ENCODE measurements at regions not wholly inside any gene's neighbourhood (a gene's known extent, or its start where the extent isn't known, plus 50 kb on each side); places are given as distances from the start of the nearest gene placed in this dataset.

DNA sequence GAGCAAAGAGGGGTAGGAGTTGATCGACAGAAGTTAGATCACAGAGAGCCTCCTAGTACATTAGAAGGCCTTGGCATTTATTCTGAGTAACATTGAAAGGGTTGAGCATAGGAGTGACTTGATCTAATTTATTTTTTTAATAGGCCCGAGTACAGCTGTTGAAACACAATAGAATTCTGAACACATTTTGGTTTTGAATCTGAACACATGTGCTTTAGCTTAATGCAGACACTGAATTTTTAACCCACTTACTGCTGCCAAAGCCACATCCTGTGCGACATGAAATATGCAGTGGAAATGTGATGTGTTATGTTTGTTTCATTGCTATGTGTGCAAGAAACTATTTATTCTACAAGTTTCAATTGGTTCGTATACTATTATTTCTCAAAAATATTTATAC lies 1505.9 kb downstream of the PCDH9 start:
- Histone ChIP-seq H3K27ac (ENCODE audit: low read depth, low read length) (no peak overlapping the region), H3K79me2 (ENCODE audit: insufficient read depth, low read length) (no peaks in the 10 kb centered on the region), H3K9me2 (ENCODE audit: insufficient read depth) (no peaks in the 10 kb centered on the region), H2AFZ (ENCODE audit: low read depth, low read length, poor library complexity, severe bottlenecking) (no peak overlapping the region), H3K4me2 (ENCODE audit: low read length) (no peak overlapping the region), H4K20me1 (ENCODE audit: insufficient read depth) (no peaks in the 10 kb centered on the region), H3K4me3 (replicated peaks in 1 of 2; ENCODE audit: low read depth in 1 of 2, low read length in 2 of 2) (no peak overlapping the region), H3K9me3 (ENCODE audit: control insufficient read depth in 1 of 2, insufficient read depth in 1 of 2, low read depth in 1 of 2, low read length in 2 of 2) (no peaks in the 10 kb centered on the region), H3K36me3 (ENCODE audit: control insufficient read depth in 1 of 2, insufficient read depth in 2 of 2, low read length in 2 of 2) (no peaks in the 10 kb centered on the region), H3K9ac (ENCODE audit: low read length) (no peak overlapping the region), H3K4me1 (ENCODE audit: control insufficient read depth in 1 of 2, insufficient read depth in 2 of 2, low read length in 2 of 2) (no peaks in the 10 kb centered on the region), H3K27me3 (ENCODE audit: insufficient read depth, low read length) (no peaks in the 10 kb centered on the region)
- ChIA-PET RAD21 (ENCODE audit: low non-redundant PET in 1 of 2, low total read pairs in 2 of 2, uncharacterized antibody in 2 of 2, unreplicated experiment in 2 of 2) (no interaction called here), CTCF (no interaction called here), POLR2A (no interaction called here)
- intact Hi-C loops (cut with micrococcal nuclease) = no loop called here
- BruUV-seq (replicated peaks) = no TSS peak
- DNase-seq (ENCODE audit: low read depth, low spot score) (no peak), ATAC-seq (no peak)
- TF ChIP-seq JUND (IDR thresholded peaks at IDR 0.05) = no peak
- no peak for TF ChIP-seq FOSL1 (IDR thresholded peaks at IDR 0.05; ENCODE audit: low read depth)
- TF ChIP-seq, protein P1, sequence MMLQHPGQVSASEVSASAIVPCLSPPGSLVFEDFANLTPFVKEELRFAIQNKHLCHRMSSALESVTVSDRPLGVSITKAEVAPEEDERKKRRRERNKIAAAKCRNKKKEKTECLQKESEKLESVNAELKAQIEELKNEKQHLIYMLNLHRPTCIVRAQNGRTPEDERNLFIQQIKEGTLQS (IDR thresholded peaks at IDR 0.05) = no peak
- TF ChIP-seq RAD21 (IDR thresholded peaks at IDR 0.05; ENCODE audit: low read depth) = no peak
- TF ChIP-seq ZFX (IDR thresholded peaks at IDR 0.05) = no peak
- no peak for TF ChIP-seq EZH2 (IDR thresholded peaks at IDR 0.05)
- no peak for TF ChIP-seq ELF1 (IDR thresholded peaks at IDR 0.05; ENCODE audit: borderline replicate concordance, low read depth)
- no peak for TF ChIP-seq EZH2phosphoT487 (IDR thresholded peaks at IDR 0.05; ENCODE audit: borderline replicate concordance)
- no peak for TF ChIP-seq EGR1 (IDR thresholded peaks at IDR 0.05; ENCODE audit: low read depth)
- no peak for TF ChIP-seq POLR2A (IDR thresholded peaks at IDR 0.05; ENCODE audit: borderline replicate concordance, extremely low read depth, insufficient read depth, insufficient read length)
- TF ChIP-seq SIN3A (IDR thresholded peaks at IDR 0.05; ENCODE audit: low read depth) = no peak
- no peak for TF ChIP-seq TCF7L2 (IDR thresholded peaks at IDR 0.05; ENCODE audit: borderline replicate concordance, extremely low read depth, insufficient read depth, insufficient read length)
- TF ChIP-seq CEBPB (IDR thresholded peaks at IDR 0.05; ENCODE audit: low read depth) = no peak
- TF ChIP-seq, protein P2, sequence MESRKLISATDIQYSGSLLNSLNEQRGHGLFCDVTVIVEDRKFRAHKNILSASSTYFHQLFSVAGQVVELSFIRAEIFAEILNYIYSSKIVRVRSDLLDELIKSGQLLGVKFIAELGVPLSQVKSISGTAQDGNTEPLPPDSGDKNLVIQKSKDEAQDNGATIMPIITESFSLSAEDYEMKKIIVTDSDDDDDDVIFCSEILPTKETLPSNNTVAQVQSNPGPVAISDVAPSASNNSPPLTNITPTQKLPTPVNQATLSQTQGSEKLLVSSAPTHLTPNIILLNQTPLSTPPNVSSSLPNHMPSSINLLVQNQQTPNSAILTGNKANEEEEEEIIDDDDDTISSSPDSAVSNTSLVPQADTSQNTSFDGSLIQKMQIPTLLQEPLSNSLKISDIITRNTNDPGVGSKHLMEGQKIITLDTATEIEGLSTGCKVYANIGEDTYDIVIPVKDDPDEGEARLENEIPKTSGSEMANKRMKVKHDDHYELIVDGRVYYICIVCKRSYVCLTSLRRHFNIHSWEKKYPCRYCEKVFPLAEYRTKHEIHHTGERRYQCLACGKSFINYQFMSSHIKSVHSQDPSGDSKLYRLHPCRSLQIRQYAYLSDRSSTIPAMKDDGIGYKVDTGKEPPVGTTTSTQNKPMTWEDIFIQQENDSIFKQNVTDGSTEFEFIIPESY (IDR thresholded peaks at IDR 0.05; ENCODE audit: extremely low read depth, insufficient replicate concordance, low read length) = no peak

Measured in HCT116 (cell line).